CD1c-positive myeloid dendritic cell (primary cell): ENCODE measurements at regions not wholly inside any gene's neighbourhood (a gene's known extent, or its start where the extent isn't known, plus 50 kb on each side); places are given as distances from the start of the nearest gene placed in this dataset.

Experiments
- DNase-seq: peaks from one replicate; pipeline ENCODE4 v3.0.0-alpha.2; 2016; ENCODE audit errors: extremely low spot score

- no peak for DNase-seq
Observed at GRCh38 chr13:112124141-112124540, 57.2 kb downstream of the SOX1 start.

DNA sequence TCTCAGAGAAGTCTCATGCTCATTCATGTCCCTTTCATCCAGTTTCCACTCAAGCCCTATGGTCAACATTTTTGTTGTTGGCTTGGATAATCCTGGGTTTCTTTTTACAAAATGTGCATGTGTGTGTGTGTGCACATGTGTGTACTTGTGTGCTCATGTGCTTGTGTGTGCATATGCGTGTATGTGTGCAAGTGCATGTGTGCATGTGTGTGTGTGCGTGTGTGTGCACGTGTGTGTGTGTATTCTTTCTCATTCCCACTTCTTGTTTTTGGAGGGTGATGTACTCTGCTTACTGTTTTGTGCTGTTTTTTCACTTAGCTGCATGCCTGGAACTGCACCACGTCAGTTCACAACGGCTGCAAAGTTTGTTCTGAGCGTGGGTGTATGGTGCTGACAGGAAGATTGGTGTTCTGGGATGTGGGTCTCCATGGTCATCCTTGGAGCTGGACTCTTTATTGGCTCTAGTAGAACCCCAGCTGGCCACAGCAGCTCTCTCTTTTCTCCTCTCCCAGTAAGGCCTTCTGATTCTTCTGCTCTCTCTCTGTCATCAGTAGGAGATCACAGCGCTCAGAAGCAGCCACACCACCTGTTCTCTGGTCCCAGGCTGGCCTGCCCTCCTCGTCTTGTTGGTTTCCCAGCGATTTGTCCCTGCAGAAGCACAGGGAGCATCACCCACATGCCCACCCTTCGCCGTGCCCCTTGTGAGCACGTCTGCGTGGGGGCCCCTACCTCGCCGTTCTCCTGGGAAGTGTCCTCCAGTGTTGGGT, 60.8 kb downstream of the SOX1 start:
- no peak for DNase-seq

GRCh38 chr13:112128331-112128610, 61.3 kb downstream of the SOX1 start:
- no peak for DNase-seq

DNA sequence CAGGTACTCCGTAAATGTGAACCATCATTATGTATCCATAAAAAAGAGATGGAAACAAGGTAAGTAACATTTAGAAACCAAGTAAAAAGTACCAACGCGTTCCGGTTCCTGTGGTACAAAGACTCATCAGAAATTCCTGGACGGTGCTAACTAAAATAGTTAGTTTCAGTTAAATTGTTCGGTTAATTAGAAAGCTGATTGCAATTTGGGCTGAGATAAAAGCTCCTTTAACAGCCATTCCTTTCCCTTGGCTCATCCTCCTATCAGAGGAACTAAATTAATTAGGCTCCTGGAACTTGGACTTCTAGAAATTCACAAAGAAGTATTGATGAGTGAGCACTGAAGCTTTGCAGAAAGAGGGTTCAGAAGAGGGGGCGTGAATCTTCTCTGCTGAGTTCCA, 63.5 kb downstream of the SOX1 start:
- no peak for DNase-seq

GRCh38 chr13:112131081-112131712, 64.2 kb downstream of the SOX1 start:
- DNase-seq: no peak

- no peak for DNase-seq
Observed at GRCh38 chr13:112131713-112132113, 64.8 kb downstream of the SOX1 start.

GRCh38 chr13:112132142-112132541, 65.2 kb downstream of the SOX1 start:
- DNase-seq: no peak

GRCh38 chr13:112132619-112133018, 65.7 kb downstream of the SOX1 start:
- DNase-seq: no peak

- no peak for DNase-seq
Observed at GRCh38 chr13:112133499-112134390, 66.8 kb downstream of the SOX1 start.

DNA sequence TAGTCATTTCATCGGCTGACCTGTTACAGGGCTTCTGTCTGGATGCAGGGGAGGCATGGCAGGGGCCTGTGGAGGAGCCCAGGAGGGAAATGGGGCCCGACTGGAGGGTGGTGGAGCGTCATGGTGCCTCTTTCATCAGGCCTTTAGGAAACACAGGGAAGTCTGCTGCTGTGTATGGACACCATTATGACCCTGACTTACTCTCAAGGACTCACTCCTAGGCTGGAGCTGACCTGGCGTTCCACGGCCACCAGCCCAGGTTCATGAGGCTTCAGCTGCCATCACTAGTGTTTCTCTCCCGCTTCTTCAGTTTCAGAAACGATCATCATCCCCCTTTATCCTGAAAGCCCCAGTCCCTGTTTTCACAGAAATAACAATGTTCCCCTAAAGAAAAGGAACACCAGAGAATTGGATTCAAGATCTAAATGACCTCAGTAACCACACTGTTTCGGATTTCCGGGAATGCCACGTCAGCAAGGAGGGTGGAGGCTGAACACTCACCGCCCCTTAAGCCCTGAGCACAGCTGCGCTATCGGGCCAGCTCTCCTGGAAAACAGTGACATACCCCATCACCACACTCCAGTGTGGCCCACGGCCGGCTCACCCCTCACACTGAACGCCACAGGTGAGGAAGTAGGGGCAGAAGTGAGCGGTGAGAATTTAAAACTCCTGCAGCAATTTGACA, 67.6 kb downstream of the SOX1 start:
- no peak for DNase-seq

DNA sequence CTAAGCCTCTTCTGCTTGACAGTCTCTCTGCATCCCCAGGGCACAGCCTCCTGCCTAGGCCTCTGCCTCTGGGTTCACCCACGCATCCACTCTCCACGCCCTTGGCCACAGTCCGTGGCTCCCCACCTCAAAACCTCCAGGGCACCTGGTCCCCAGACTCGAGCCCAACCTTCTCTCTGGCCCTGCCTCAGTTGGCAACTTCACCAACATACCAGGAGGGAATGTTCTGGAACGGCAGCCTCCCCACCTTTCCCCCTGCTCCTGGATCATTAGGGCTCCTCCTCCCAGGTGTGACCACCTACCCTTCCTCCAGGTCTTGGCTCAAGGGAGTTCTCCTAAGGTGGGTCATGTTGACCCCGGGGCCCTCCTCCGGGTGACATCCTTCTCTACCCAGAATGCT, 69.1 kb downstream of the SOX1 start:
- no peak for DNase-seq

DNA sequence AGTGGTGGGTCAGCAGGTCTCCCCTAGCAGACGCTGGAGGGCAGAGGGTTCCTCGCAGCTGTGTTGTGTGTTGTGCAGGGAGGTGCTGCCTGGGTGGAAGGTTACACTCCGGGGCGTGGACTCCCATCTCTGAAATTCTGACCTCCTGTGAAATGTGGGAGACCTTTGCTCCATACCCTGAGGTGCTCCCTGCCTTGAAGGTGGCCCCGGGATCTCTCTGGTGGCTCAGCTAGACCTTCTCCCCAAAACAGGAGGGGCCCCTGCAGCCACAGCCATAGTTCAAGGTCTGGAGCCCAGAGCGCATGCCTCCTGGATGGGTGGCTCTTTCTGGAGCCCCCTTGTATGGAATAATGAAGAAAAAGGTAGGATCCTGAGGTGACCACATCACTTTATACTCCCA, 70.2 kb downstream of the SOX1 start:
- DNase-seq: no peak

- no peak for DNase-seq
Observed at GRCh38 chr13:112140366-112140765, 73.4 kb downstream of the SOX1 start.

GRCh38 chr13:112141643-112142400, 74.9 kb downstream of the SOX1 start:
- DNase-seq: no peak

DNA sequence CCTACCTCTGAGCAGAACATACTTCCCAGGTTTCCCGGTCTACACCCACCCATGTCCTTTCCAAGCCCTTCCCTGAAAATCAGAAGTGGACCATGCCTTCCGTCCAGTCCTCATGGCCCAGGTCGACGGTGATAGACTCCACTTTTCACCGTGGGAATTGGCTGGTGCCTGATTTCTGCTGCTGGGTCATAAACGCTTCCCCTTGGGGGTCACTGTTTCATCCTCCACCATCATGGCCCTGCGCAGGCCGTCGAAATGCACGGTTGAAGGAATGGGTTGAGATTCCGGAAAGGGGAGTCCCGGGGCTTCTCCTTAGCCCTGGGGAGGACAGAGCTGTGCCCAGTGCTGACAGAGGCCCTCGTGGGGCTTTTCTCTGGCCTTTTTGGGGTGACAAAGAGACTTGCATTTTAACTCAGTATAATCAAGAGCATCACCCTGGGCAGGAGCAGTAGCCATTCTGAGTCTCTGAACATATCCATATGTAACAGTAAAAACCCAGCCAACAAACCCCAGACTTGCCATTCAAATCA, 75.5 kb downstream of the SOX1 start:
- no peak for DNase-seq

DNA sequence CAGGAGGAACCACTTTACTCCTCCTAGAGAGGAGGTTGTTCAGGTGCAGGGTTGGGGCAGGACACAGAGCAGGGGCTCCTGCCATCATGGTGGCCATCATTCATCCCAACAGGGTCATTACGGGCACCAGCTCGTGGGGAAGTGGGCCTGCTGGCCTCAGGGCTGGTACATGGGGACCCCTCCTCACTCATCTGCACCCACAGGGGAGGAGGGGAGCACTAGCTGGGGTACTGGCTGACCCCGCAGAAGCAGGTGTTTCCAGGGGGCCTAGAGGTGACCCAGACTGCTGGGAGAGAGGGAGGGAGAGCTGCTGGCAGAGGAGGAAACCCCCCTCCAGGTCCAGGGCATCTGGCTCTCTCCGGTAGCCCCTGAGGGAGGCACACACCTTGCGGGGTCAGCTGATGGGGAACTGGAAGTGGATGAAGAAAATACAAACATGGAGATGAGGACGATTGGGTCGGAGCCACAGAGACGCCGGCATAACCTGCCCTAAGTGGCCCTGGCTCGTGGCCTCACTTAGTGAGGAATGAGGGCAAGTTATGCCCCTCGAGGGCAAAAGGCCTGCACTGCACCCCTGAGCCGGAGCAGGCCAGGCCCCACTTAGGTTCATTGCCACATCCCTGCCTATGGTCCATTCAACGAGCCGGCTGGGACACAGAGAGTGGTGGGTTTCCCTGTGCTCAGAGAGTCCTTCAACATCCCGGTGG, 76.2 kb downstream of the SOX1 start:
- no peak for DNase-seq

DNA sequence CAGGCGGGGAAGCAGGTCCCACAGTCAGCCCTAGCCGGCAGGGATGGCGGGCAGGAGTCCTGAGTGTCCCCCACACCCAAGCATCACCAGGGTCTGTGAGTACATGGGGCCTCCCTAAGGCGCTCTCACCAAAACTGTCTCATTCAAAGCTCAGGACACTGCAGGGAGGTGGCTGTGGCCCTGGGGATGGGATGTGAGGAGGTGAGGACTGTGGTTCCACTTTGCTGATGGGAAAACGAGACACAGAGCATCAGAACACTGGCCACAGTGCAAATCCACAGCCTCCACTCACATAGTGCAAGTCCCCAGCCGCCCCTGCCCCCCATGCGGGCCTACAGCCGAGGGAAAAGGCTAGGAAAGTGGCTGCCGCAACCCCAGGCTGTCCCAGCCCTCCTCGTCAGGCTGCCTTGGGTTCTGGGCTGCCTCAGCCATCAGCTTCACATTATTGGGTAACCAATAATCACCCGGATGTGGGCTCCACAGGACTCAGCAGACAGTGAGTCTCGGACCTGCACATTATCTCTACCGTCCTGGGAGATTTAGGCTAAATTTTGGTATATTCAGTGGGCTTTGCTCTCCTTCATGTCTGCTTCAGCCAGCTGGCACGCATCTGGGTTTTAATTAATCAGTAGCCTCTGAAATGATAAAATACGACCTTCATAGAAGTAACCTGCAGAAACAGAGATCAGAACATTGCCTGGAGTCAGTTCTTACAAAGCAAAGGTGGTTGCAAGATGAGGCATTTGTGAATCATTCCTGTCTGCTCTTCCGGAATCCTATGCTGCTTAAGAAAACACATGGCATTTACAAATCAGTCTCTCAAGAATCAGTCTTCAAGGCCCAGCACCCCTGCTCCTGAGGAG, 77.0 kb downstream of the SOX1 start:
- DNase-seq: no peak

DNA sequence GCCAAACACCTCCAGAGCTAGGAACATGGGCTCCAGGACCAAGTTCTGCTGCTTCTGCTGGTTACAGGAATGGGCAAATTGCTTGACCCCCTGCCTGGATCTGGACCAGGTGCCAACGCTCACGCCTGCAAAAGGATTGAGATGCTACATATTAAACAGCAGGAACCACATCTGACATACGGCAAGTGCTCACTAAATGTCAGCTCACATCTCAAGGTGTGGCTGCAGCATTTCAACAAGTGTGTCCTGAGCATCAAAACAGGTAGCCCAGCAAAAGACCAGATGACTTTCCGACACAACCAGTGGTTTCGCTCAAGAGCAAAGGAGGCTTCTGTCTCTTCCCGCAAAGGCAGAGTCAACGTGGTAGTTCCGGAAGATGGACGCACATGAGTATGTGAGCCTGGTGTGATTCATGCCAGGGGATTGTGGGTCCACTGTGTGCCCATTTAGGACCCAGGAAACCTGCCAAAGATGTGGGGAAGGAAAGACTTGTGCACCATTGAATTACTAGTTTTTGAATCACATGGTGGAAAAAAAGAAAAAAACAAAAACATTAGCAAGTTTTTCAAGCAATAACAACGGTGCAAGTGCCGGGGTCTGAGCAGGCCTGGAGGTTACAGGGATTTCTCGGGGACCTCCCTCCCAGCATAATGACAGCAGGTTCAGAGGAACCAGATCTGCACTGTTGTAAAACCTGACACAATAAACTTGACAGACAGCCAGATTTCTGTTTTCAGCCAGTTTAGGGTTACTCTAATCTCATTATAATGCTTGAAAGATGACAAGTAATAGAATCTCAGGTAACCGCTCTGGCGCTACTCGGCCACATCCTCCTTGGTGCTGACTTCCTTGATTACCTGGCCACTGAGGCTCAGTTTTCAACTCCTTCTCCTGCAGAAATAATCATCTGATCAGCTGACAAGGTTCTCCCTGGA, 77.9 kb downstream of the SOX1 start:
- DNase-seq: no peak
